MM.1S (cell line): ENCODE measurements at regions not wholly inside any gene's neighbourhood (a gene's known extent, or its start where the extent isn't known, plus 50 kb on each side); places are given as distances from the start of the nearest gene placed in this dataset.

Source experiments
- DNase-seq: peaks from one replicate; pipeline ENCODE4 v3.0.0-alpha.2; 2015
- H2AFZ ChIP-seq: fragments of 300-600 bp; sonication (generic); 2 replicates; pipeline ENCODE4 v1.6.0; 2016; ENCODE audit warnings: antibody characterized with exemption, low read length
- H3F3A ChIP-seq: fragments of 300-600 bp; sonication (generic); 2 replicates; pipeline ENCODE4 v1.6.1; 2016; ENCODE audit warnings: mild to moderate bottlenecking, antibody characterized with exemption, low read length, moderate library complexity, mixed read lengths; ENCODE audit not compliant: insufficient read depth
- H3K27ac ChIP-seq: fragments of 300-600 bp; sonication (generic); 2 replicates; pipeline ENCODE4 v1.5.1; 2016; ENCODE audit warnings: mild to moderate bottlenecking, low read length
- H3K27me3 ChIP-seq: fragments of 300-600 bp; sonication (generic); replicated peaks from 2 replicates; pipeline ENCODE4 v1.6.0; 2016; ENCODE audit warnings: low read length; ENCODE audit not compliant: insufficient read depth
- H3K36me3 ChIP-seq: fragments of 300-600 bp; sonication (generic); replicated peaks from 2 replicates; pipeline ENCODE4 v1.6.1; 2016; ENCODE audit warnings: mild to moderate bottlenecking, low read length, mixed read lengths; ENCODE audit not compliant: insufficient read depth
- H3K4me1 ChIP-seq: fragments of 300-600 bp; sonication (generic); 2 replicates; pipeline ENCODE4 v1.6.1; 2016; ENCODE audit warnings: low read length, mixed read lengths
- H3K4me2 ChIP-seq: fragments of 300-600 bp; sonication (generic); 2 replicates; pipeline ENCODE4 v1.6.0; 2016; ENCODE audit warnings: low read depth, low read length
- H3K4me3 ChIP-seq: fragments of 300-600 bp; sonication (generic); 2 replicates; pipeline ENCODE4 v1.5.1; 2016; ENCODE audit warnings: low read length, mixed read lengths
- H3K79me2 ChIP-seq: fragments of 300-600 bp; sonication (generic); 2 replicates; pipeline ENCODE4 v1.6.1; 2016; ENCODE audit warnings: mixed run types, low read length, mixed read lengths
- H3K9ac ChIP-seq: fragments of 300-600 bp; sonication (generic); 2 replicates; pipeline ENCODE4 v1.6.1; 2016; ENCODE audit warnings: low read length, mixed read lengths
- H3K9me2 ChIP-seq: fragments of 300-600 bp; sonication (generic); replicated peaks from 2 replicates; pipeline ENCODE4 v1.6.1; 2016; ENCODE audit warnings: mild to moderate bottlenecking, low read length, mixed read lengths; ENCODE audit not compliant: insufficient read depth
- H3K9me3 ChIP-seq: fragments of 300-600 bp; sonication (generic); replicated peaks from 2 replicates; pipeline ENCODE4 v1.6.1; 2016; ENCODE audit warnings: mild to moderate bottlenecking, low read length, mixed read lengths; ENCODE audit not compliant: insufficient read depth
- H4K20me1 ChIP-seq: fragments of 300-600 bp; sonication (generic); 2 replicates; pipeline ENCODE4 v1.6.1; 2016; ENCODE audit warnings: mild to moderate bottlenecking, low read length, moderate library complexity, mixed read lengths; ENCODE audit not compliant: insufficient read depth
- CTCF ChIP-seq: fragments of 300-600 bp; sonication (generic); IDR thresholded peaks from 2 replicates; pipeline ENCODE4 v1.5.1; 2016; ENCODE audit warnings: antibody characterized with exemption, low read length, mixed read lengths
- EZH2 ChIP-seq: fragments of 300-600 bp; sonication (generic); optimal IDR thresholded peaks from 2 replicates; pipeline ENCODE3; 2017; ENCODE audit warnings: low read depth, mild to moderate bottlenecking, antibody characterized with exemption, low read length, mixed read lengths
- EZH2phosphoT487 ChIP-seq: fragments of 300-600 bp; sonication (generic); IDR thresholded peaks from 2 replicates; pipeline ENCODE4 v1.6.1; 2018; ENCODE audit warnings: antibody characterized with exemption, low read length

DNA sequence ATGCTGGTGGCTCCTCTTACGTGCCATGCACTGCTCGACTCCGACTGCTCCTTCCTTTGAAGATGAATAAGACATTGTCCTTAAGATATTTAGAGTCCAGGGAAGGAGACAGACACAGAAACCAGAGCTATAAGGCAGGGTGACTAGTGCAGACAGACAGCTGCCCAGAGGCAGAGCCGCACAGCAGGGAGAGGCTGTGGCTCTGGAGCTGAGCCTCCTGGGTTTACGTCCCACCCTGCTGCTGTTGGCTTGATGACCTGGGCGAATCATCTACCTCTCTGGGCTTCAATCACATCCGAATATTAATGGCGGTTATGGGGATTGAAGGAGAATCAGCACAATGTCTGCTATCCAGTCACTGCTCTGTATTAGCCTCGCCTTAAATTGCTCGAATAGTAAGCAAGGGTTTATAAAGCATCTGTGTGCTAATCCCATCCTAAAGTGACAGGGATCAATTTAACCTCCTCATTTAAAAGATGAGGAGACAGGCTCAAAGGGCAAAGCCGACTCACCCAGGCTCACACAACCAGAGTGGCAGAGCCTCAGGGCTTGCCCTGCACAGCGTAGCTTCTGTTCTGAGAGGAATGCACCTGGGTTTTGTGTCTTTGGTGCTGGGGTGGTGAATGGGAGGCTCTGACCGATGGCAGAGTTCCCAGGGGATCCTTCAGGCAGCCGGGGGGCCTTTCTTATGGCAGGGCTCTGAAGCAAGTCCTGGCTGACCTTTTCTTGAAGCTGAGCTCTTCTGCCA is 284.1 kb downstream of the MYCN start:
- no peak for DNase-seq
- Histone ChIP-seq H3K4me1 (no peaks in the 10 kb centered on the region), H2AFZ (no peak overlapping the region), H4K20me1 (no peaks in the 10 kb centered on the region), H3K27me3 (no peaks in the 10 kb centered on the region), H3K9me3 (no peaks in the 10 kb centered on the region), H3K9ac (no peak overlapping the region), H3K4me2 (no peak overlapping the region), H3K79me2 (no peaks in the 10 kb centered on the region), H3K36me3 (no peaks in the 10 kb centered on the region), H3K9me2 (no peaks in the 10 kb centered on the region), H3K27ac (no peak overlapping the region), H3K4me3 (no peak overlapping the region), H3F3A (no peaks in the 10 kb centered on the region)
- TF ChIP-seq EZH2 (no peak), EZH2phosphoT487 (no peak), CTCF (no peak)

DNA sequence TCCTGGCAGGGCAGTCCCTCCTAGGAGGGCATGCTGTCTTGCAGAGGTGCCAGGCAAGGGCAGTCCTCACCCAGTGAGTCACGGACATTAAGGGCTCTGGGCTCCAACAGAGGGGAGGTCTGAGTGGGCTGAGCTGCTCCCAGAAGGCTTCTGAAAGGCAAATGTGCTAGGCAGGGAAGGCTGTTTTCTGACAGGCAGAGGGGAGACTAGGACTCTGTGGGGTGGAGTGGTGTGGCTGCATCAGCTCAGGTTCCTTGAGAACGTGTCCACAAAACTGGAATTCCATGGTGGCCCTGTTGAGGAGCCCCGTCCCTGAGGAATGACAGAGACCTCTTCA is 283.5 kb downstream of the MYCN start:
- no peaks in the 10 kb centered on the region for H3K36me3 ChIP-seq
- H3K9me3 ChIP-seq, result no peaks in the 10 kb centered on the region
- H3K9ac ChIP-seq, result no peak overlapping the region
- H3K27ac ChIP-seq, result no peak overlapping the region
- no peak overlapping the region for H3K4me3 ChIP-seq
- no peak for DNase-seq
- no peaks in the 10 kb centered on the region for H3F3A ChIP-seq
- no peaks in the 10 kb centered on the region for H3K9me2 ChIP-seq
- no peak overlapping the region for H2AFZ ChIP-seq
- no peaks in the 10 kb centered on the region for H3K4me1 ChIP-seq
- TF ChIP-seq EZH2 (no peak), CTCF (no peak), EZH2phosphoT487 (no peak)
- H4K20me1 ChIP-seq, result no peaks in the 10 kb centered on the region
- H3K27me3 ChIP-seq, result no peaks in the 10 kb centered on the region
- no peak overlapping the region for H3K4me2 ChIP-seq
- H3K79me2 ChIP-seq, result no peaks in the 10 kb centered on the region

- no peak overlapping the region for H3K4me2 ChIP-seq
Measured at GRCh38 chr2:16223161-16223840, 283.0 kb downstream of the MYCN start.

More at GRCh38 chr2:16223161-16223840, 283.0 kb downstream of the MYCN start:
- Histone ChIP-seq H3F3A (no peaks in the 10 kb centered on the region), H4K20me1 (no peaks in the 10 kb centered on the region), H3K9ac (no peak overlapping the region), H3K27me3 (no peaks in the 10 kb centered on the region), H3K4me3 (no peak overlapping the region), H3K4me1 (no peaks in the 10 kb centered on the region), H2AFZ (no peak overlapping the region), H3K36me3 (no peaks in the 10 kb centered on the region), H3K9me2 (no peaks in the 10 kb centered on the region), H3K27ac (no peak overlapping the region), H3K79me2 (no peaks in the 10 kb centered on the region), H3K9me3 (no peaks in the 10 kb centered on the region)
- no peak for TF ChIP-seq EZH2phosphoT487
- TF ChIP-seq CTCF, result no peak
- no peak for TF ChIP-seq EZH2
- DNase-seq, result no peak
